ENCODE measurements at regions not wholly inside any gene's neighbourhood (a gene's known extent, or its start where the extent isn't known, plus 50 kb on each side); places are given as distances from the start of the nearest gene placed in this dataset.
"Not testable (repeated sequence)": the region's sequence is repeated elsewhere in the genome, so short reads cannot be mapped to it uniquely, and the experiment has no call there.

DNA sequence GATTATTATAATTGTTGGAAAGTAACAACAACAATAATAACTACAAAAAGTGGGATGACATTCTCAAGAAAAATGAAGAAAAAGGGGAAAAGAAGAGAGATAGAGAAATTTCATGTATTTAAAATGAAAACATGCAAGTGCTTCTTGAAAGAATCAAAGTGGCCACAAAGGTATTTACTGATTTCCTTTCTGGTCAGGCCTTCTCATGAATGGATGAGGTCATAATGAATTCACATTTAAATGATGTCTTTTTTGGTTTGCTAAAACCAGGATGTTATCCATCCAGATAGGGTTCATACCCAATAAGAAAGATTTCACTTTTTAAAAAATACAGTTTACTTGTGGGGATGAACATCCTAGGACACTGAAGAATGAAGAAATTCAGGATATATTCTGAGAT lies 446.4 kb upstream of the PTGER4 start:
- H3K4me3 ChIP-seq: no peak overlapping the region
- no peak for TF ChIP-seq CTCF (IDR thresholded peaks at IDR 0.05)
- H3K27ac ChIP-seq: no peak overlapping the region
- no peak for DNase-seq (ENCODE audit: low spot score)

- no peak for DNase-seq (ENCODE audit: low spot score)
- TF ChIP-seq CTCF (IDR thresholded peaks at IDR 0.05): no peak
- Histone ChIP-seq H3K4me3 (no peak overlapping the region), H3K27ac (no peak overlapping the region)
Observed at GRCh38 chr5:40227931-40228330, 451.8 kb upstream of the PTGER4 start.

GRCh38 chr5:40227366-40227765 lies 452.3 kb upstream of the PTGER4 start:
- TF ChIP-seq CTCF (IDR thresholded peaks at IDR 0.05): no peak
- Histone ChIP-seq H3K4me3 (no peak overlapping the region), H3K27ac (no peak overlapping the region)
- no peak for DNase-seq (ENCODE audit: low spot score)

DNA sequence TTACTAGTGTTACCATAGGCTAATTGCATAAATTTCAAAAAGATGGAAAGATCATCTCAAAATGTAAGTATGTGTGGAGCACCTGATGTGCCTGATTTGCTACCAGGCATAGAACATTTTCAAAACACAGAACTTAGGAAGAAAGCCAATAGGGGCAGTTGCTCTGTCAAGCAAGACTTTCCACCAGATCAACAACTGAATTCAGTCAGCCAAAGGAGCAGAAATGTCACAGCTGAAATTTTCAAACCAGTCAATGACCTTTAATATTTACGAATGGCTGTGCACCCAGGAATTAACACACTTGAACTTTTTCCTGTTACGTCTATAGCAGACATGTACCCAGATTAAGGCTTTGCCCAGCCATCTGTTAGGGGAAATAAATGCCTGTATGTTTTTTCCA lies 452.8 kb upstream of the PTGER4 start:
- TF ChIP-seq CTCF (IDR thresholded peaks at IDR 0.05): no peak
- no peak for DNase-seq (ENCODE audit: low spot score)
- no peak overlapping the region for H3K27ac ChIP-seq
- H3K4me3 ChIP-seq: no peak overlapping the region

GRCh38 chr5:40225147-40225546 lies 454.6 kb upstream of the PTGER4 start:
- H3K4me3 ChIP-seq: not testable (repeated sequence)

GRCh38 chr5:40224421-40224820 lies 455.3 kb upstream of the PTGER4 start:
- Histone ChIP-seq H3K27ac (no peak overlapping the region), H3K4me3 (no peak overlapping the region)
- no peak for TF ChIP-seq CTCF (IDR thresholded peaks at IDR 0.05)
- DNase-seq (ENCODE audit: low spot score): no peak

More at GRCh38 chr5:40225147-40225546, 454.6 kb upstream of the PTGER4 start:
- not testable (repeated sequence) for DNase-seq (ENCODE audit: low spot score); H3K27ac ChIP-seq

DNA sequence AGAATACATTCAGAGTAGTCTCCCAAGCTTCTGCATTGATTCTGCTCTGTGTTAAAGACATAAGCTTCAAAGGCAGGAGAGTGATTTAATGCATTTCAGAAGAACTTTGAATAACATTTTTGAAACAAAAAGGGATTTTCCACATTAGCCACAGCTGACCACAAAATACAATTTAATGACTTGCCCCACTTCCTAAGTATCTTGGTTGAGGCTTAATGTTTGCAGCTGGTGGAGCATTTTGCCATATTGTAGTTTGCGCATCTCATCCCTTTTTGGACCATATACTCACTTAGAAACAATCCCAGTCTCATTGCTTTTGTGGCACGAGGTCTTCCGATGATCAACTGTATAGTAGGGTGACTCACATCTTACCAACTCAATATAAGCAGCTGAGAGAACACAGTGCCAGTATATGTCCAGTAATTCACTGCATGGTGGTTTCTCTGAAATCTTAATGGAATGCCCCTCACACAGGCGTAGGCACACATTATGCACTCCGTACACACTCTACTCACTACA lies 455.8 kb upstream of the PTGER4 start:
- TF ChIP-seq CTCF (IDR thresholded peaks at IDR 0.05): no peak
- Histone ChIP-seq H3K27ac (no peak overlapping the region), H3K4me3 (no peak overlapping the region)
- no peak for DNase-seq (ENCODE audit: low spot score)

DNA sequence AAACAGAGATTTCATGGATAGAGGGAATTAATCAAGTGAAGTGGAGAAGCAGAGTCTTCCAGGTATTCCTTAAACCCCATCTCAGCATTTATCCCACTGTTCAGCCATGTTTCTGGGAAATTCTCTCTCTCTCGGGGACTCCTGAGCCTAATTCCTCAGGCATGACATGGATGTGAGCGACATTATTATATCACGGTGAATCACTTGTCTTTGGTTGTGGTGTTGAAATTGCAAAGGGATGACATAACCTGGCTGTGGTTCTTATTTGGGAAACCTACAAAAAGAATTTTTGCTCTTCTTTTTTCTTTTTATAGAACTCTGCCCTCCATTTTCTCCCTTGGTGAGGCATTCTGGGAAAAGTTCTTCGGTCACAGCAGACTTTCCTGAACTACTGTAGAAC lies 457.9 kb upstream of the PTGER4 start:
- H3K27ac ChIP-seq: no peak overlapping the region
- no peak for TF ChIP-seq CTCF (IDR thresholded peaks at IDR 0.05)
- no peak overlapping the region for H3K4me3 ChIP-seq
- no peak for DNase-seq (ENCODE audit: low spot score)

All from coronary artery (tissue), 2 donors.